SKM-1 treated with dmso at 0.1 percent for 144 hours (cell line): ENCODE measurements at regions not wholly inside any gene's neighbourhood (a gene's known extent, or its start where the extent isn't known, plus 50 kb on each side); places are given as distances from the start of the nearest gene placed in this dataset.

ENCODE experiments used
- DNase-seq: peaks from one replicate; lab custom pipeline; 2025; ENCODE audit not compliant: unreplicated experiment; lab: John Stamatoyannopoulos, UW

DNA sequence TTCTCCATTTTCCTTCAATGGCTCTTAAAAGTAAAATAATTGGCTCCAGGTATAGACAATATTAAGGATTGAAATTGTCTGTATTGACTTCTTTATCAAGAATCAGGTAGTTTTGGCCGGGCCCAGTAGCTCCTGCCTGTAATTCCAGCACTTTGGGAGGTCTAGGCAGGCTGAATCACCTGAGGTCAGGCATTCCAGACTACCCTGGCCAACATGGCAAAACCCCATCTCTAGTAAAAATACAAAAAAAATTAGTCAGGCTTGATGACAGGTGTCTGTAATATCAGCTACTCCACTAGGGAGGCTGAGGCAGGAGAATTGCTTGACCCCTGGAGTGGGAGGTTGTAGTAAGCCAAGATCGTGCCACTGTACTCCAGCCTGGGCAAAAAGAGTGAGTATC is 1008.5 kb upstream of the EEF2KMT start:
- no peak for DNase-seq

DNA sequence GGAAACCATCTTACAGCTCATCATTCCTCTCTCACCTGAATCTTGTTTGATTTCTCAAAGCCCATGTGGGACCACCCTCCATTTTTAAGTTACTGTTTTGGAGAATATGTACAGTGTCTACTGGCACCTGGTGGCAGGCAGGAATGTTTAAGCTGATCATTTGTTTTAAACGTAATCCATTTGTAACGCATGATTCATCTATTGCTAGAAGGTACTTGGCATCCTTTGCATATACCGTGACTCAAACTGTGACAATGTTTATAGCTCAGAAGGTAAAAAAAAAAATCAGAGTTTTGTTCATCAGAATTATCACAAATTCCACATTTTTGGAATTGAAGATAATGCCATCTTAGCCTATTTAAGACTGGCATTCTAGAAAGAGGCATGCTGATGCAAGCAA is 1007.5 kb upstream of the EEF2KMT start:
- no peak for DNase-seq

DNA sequence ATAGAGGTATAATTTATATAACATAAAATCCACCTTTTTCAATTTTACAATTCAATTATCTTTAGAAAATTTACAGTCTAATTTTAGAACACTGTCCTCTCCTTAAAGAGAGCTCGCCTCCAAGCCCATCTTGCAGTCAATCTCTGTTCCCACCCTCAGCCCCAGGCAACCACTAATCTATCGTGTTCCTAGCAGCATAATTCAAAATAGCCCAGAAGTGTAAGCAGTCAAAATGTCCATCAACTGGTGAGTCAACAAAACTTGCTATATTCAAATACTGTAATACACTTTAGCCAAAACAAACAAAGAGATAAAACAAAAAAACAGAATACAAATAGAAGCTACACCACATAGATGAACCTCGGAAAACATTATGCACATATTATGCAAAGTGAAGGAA is 1006.8 kb upstream of the EEF2KMT start:
- DNase-seq: no peak

DNA sequence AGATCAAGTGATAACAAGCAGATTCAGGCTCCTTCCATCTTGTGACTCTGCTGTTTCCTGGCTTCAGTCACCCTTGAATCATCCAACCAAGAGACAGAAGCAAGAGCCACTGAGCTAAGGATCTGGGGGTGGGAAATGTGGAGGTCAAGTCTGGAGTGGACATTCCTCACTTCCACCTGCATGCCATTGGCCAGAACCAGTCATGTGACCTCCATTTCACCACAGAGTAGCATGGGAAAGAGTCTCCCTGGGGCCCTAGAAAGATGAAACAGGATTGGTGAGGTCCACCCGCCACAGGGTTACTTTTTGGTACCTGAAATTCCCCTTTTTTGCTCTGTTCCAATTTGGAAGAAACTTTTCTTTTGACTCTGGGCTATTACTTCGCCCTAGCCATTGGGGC is 1006.0 kb upstream of the EEF2KMT start:
- no peak for DNase-seq

DNA sequence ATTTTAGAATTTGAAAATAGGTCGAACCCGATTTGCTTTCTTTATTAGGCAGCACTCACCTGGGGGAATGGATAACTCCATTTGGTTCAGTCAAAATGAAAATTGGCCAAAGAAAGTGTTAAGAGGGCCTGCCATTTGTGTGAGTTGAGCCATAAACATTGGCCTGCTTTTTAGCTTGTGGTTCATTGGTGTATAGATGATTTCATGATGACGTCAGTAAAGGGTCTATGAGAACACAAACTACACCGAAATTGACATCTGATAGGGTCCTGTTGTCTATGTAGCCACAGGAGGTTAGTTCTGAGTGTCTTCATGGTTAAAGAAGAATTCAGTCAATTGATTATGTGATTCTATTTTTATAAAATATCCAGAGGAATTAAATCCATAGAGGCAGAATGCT is 1001.5 kb upstream of the EEF2KMT start:
- DNase-seq: no peak

DNA sequence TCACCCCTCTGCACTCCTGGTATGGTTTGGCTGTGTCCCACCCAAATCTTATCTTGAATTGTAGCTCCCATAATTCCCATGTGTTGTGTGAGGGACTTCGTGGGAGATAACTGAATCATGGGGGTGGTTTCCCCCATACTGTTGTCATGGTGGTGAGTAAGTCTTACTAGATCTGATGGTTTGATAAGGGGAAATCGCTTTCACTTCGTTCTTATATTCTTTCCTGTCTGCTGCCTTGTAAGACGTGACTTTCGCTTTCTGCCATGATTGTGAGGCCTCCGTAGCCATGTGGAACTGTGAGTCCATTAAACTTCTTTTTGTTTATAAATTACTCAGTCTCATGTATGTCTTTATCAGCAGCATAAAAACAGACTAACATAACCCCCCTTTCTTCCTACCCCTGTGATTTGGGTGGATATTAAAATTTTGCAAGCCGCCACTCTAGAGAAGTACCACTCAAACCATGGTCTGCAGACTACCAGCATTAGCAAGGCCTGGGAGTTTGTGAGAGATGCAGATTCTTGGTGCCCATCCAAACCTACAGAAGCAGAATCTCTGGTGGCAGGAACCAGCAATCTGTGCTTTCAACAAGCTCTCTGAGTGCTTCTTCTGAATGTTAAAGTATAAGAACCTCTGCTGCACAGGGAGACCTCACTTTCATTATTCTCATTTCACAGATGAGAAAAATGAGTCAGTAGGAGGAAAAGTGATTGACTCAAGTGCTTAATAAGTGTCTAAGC is 999.5 kb upstream of the EEF2KMT start:
- no peak for DNase-seq

DNA sequence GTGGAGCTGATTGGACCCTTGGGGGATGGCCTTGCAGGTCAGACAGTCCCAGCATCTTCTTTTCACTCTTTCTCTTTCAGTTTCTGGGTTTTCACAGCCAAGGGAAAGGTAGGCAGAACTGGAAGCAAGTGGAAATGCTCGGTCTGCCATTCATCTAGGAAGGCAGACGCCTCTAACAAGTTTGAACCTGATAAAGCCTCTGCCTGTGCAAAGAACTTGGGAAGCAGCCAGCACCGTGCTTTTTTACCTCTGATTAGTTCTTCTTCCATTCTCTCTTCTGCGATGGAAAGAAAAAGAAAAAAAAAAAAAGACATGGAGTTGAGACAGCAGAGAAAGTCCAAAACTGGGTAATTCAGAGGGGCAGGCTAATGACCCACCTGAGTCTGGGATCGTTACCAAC is 997.8 kb upstream of the EEF2KMT start:
- no peak for DNase-seq

DNA sequence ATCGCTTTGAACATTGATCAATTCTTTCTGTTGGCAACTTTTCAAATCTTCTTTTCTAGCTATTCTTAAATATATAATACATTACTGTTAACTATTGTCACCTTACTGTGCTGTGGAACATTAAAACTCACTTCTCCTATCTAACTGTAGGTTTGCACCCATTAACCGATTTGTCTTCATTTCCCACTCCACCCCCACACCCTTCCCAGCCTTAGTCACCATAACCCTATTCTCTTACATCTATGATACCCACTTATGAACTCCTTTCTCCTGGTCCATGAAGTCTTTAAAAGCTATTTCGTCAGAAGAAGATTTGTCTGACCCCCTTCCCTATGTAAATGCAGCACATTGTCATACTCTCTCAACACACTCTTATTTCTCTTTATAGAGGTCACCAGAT is 993.4 kb upstream of the EEF2KMT start:
- DNase-seq: no peak

DNA sequence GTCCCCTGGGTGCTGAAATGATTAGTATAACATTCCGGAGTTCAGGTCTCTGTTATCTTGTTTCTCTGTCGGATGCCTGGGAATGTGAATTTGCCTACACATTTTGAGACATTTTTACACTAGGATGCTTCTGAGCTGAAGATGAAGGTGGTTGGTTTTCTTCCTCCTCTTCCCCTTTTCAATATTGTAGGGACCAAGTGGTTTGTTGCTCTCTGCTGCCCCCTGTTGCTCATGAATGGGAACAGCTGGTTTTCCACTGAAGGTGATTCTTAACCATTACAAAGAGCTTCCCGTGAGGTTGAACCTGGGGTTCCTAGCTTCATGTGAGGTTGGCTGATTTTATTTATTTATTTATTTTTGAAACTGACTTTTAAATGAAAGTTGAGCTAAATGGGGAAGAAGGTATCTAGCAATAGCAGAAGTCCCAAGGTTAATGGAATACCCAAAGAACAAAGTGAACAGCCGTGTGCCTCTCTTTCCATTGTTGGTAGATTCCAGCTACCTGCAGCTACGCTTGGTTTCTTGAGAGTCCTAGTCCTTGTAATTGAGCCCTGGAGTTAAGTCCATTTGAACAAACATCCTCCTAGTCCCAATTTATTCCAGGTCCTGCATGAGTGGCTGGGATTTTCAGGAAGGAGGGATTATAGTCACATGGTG is 983.9 kb upstream of the EEF2KMT start:
- peak; percentile 35 for DNase-seq

DNA sequence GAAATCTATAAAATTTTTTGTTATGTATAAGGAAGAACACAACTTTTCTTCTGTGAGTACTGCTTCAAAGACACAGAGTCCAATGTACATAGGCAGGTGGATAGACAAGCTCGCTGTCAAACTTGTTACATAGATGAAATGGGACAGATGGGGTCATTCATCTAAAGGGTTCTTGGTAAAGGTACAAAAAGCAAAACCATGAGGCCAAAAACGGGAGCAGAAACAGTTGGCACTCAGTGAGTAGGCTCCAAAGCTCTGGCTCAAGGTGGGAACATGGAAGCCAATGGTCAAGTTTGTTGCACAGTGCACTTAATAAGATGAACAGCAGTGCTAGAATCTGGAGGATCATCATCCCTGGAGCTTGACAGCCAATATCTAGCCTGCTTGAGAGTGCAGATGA is 979.0 kb upstream of the EEF2KMT start:
- DNase-seq: no peak

DNA sequence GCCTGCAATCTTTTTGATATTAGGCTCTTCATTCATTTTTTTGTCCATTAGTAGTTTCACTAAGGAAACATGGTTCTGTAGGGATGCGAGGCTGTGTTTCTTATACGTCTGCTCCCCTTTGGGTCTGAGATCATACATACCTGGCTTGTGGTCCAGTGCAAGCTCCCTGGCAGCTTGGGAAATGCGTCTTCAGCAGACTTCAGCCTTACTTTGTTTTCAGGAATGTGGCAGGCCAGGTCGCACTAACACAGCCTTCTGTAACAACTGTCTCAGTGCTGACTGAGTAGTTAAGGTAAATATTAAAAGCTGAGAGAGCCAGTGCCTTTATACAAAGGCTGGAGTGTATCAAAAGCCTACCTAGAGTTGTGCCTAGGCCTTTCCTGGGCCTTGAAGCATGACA is 970.5 kb upstream of the EEF2KMT start:
- DNase-seq: no peak

DNA sequence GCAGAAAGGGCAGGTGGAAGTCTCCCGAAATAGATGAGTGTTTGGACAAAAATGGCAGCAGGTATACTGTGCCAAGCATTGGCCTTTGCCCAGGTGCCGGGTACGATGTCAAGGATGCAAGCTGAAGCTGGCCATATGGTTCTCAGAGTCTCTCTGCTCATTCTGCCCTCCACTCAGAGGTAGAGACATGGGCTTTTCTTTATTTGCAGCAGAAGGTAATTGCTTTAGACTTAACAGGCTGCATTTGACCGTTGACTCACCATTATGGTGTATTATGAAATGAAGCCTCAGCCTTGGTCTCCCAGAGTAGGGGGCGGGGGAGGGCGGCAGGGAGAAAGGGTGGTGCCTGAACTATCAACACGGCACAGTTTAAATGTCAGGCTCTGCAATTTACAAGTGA is 969.1 kb upstream of the EEF2KMT start:
- no peak for DNase-seq

DNA sequence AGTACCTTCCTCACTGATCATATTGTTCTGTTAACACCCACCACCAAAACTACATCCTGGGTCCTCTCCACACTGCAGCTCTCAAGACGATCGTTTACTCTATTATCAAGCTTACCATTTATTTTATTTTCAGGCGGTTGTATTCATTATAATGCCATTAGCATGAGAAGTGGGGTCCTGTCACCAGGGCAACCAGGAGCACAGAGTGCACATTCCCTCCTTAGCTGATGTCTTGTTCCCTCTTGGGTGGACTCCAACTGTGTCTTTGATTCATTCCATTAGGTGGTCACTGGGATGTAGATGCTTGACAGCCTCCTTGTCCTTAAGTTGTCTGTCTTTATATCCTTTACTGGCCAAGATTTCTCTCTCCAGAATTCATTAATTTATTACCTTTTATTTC is 965.9 kb upstream of the EEF2KMT start:
- no peak for DNase-seq

DNA sequence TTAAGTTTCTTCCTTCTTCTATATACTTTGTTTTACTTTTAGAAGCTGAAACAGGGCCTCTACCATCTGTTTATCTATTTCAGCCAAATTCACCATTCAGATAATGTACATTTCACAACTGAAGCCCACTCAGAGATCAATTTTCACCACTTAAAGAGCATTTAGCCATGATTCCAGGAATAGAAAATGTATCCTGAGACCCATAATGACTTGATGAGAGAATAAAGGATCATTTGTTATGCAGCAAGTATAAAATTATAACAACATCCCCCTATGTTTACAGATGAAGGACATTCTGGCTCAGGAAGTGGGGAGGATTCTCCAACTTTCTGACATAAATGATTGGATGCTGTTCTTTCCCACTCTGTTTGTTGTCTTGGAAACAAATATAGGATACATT is 962.1 kb upstream of the EEF2KMT start:
- DNase-seq: no peak

DNA sequence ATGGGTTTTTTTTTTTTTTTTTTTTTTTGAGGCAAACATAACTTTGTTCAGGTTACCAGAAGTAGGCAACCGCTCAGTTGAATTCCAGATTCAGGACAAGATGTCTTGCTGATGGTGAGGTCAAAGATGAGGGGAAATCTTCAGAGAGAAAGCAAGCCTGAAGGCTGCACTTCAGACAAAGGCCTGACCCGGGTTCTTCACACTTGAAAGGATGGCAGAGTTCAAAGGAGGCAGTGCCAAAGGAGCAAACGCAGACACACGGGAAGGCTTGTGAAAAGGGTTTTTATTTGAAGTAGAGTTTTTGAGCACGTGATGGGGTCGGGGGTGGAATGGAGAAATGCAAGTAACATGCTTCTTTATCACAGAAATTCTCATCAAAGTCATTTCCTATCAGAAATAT is 960.2 kb upstream of the EEF2KMT start:
- DNase-seq: no peak

DNA sequence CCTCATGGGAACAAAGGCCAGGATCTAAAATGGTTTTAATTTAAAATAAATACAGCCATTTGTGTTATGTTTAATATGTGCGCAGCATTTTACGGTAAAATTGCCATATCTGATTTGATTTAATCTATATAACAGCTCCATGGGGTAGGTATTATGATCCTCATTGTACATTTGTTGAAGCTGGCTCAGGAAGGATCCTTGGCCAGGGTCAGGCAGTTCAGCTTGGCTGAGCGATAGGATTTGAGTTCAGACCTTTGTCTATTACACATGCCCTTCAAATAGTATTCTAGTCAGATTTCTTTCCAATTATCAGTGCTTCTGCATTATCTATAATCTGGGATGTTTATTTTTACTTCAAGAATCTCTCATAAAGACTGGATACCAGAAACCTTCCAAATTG is 950.4 kb upstream of the EEF2KMT start:
- DNase-seq: no peak

DNA sequence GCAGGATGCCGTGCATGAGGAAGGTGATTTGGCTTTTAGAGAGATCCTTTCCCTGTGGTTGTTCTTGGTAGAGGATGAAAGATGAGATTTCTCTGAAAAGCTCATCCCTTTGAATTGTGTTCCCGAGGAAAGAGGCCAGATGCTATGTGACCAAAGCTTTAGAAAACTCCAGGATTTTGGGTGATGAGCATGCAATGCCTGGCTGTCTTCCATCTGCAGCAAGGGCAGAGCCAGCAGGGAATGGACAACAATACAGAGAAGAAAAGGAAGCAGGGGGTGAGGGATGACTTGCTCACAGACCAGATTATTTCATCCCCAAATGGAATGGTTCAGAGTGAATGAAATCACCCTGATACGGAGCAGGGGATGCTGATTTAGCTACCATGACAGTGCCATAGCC is 949.7 kb upstream of the EEF2KMT start:
- DNase-seq: no peak

DNA sequence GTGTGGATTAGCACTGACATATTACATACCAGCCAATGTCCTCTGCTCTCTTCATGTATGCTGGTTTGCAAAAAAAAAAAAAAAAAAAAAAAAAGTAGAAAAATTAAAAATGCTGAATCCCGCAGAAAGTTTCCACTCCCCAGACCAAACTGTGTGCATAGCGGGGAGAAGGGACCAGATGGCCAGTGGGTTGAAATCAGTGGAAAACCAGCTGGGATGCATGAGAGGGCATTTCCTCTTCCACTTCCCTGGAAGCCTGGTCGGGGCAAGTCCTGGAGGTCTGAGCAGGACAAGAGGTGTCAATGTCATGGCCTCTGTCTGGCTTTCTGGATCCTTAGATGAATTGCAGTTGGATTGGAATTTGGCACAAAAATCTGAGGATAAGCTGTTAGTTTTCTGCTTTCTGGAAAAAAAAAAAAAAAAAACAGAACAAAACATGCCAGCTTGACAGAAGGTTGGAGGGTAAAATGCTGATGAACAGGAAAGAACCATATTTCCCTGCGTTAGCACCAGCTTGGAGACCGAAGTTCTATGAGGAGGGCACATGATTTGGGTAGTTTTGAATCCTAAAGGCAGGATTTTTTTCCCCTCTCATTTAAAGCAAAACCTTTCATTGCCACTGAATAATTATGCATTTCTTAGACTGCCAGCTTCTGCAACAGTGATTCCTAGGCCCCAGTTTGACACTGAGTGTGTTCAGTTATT is 941.5 kb upstream of the EEF2KMT start:
- DNase-seq: no peak

DNA sequence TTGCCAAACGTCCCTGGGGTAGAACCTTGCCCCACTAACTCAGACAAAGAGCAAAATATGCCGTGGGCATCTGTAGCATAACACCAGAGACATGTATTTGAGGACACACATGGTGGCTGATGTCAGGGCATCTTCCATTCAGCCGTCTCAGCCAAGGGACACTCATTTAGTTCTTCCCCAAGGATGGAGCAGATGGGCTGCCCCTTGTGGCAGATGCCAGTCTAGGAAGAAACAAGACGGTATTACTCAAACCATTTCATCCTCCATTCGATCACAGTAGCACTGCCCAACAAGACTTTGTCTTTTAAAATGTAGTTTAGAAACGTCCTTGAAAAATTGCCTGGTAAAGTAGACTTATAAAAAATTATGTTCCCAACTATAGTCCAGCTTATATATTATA is 937.6 kb upstream of the EEF2KMT start:
- no peak for DNase-seq

DNA sequence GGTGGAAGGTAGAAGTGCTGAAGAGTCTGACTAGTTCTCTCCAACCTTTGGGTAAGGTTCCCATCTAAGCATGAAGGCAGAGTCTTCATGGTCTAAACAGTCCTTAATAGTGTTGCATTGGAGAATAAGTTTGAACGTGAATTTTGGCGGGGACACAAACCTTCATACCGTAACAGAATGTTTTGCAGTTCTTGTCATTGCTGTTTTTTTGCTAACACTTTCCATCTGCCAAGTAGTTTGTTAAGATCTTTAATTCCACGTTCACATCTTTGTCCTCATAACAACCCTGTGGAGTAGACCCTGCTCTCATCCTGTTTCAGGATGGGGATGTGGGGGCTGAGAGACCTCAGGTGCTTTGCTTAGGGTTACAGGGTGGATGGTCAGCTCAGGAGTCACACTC is 936.9 kb upstream of the EEF2KMT start:
- DNase-seq: no peak

DNA sequence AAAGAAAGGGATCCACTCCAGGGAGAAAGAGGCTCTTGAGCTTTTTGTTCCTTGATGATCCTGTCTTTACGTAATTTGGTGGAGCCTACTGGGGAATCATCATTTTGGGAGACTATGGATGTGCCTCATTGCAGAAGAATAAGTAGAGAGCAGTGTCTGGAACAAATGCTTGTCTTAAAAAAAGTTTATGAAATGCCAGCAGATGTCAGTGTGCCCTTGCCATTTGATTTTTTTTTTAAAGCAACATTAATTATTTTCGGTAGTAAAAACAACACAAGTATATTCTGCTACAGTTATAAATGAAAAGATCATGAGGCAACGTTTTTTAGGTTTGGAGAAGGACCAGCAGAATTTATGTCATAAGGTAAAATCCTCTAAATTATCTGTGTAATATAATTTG is 934.8 kb upstream of the EEF2KMT start:
- DNase-seq: no peak

DNA sequence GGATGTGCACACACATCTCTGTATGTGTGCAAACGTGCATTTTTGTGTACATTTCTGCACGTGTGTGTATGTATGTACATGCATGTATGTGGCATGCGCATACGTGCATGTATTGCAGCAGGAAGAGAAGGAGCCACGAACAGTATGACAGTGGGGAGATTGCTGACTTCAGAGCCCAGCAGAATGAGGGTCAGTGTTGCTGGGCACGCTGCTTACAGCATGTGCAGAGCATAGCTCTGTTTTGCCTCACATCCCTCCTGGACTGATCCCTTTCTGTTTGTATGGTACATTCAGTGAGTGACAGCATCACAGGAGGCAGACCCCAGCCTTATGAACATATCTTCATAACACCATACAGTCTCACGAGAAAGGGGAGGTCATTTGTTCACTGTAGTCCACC is 934.0 kb upstream of the EEF2KMT start:
- no peak for DNase-seq
